Calu3 (cell line): ENCODE measurements at regions not wholly inside any gene's neighbourhood (a gene's known extent, or its start where the extent isn't known, plus 50 kb on each side); places are given as distances from the start of the nearest gene placed in this dataset.

Source experiments
- BruUV-seq: library from RNA; stranded (reverse); fragments of 400-500 nt; replicated peaks from 2 replicates; lab custom pipeline; 2021; lab: Mats Ljungman, UMichigan
- CTCF ChIA-PET: fragments of 300-600 bp; sonication (Branson Sonifier 250); formaldehyde crosslinking; loops from one replicate; lab custom pipeline; 2022; ENCODE audit warnings: antibody characterized with exemption; lab: Charles Lee
- DNase-seq: peaks from one replicate; pipeline ENCODE4 v3.0.0; 2022
- H3K27ac Mint-ChIP-seq: one replicate; pipeline ENCODE4 v1.8.0; 2022; ENCODE audit warnings: mixed read lengths; ENCODE audit not compliant: unreplicated experiment
- H3K27me3 Mint-ChIP-seq: one replicate; pipeline ENCODE4 v1.8.0; 2022; ENCODE audit warnings: mixed read lengths; ENCODE audit not compliant: unreplicated experiment
- H3K36me3 Mint-ChIP-seq: one replicate; pipeline ENCODE4 v1.8.0; 2022; ENCODE audit warnings: mild to moderate bottlenecking, moderate library complexity, mixed read lengths; ENCODE audit not compliant: insufficient read depth, unreplicated experiment
- H3K4me1 Mint-ChIP-seq: one replicate; pipeline ENCODE4 v1.8.0; 2022; ENCODE audit warnings: mild to moderate bottlenecking, low read depth, mixed read lengths; ENCODE audit not compliant: unreplicated experiment
- H3K4me3 Mint-ChIP-seq: one replicate; pipeline ENCODE4 v1.8.0; 2022; ENCODE audit warnings: mild to moderate bottlenecking, low read depth, moderate library complexity, mixed read lengths; ENCODE audit not compliant: unreplicated experiment
- H3K9me3 Mint-ChIP-seq: one replicate; pipeline ENCODE4 v1.8.0; 2022; ENCODE audit warnings: low read depth, mixed read lengths; ENCODE audit not compliant: unreplicated experiment
- CTCF ChIP-seq: fragments of 200-600 bp; IDR thresholded peaks from one replicate; pipeline ENCODE4 v1.8.0; 2022; ENCODE audit warnings: antibody characterized with exemption; ENCODE audit not compliant: unreplicated experiment
- intact Hi-C: fragments of 100-400 bp; cut with micrococcal nuclease; formaldehyde crosslinking; loops from one replicate; pipeline ENCODE4 v1.10.0; 2022; ENCODE audit not compliant: unreplicated experiment

- Mint-ChIP-seq H3K4me3 (no peak overlapping the region), H3K9me3 (no peaks in the 10 kb centered on the region), H3K27ac (no peak overlapping the region), H3K27me3 (no peaks in the 10 kb centered on the region), H3K4me1 (no peaks in the 10 kb centered on the region), H3K36me3 (no peaks in the 10 kb centered on the region)
- intact Hi-C loops = loop anchor here (10.0 kb wide), 1 partner anchor 616 kb away; the partner anchor contains the start of gene TFAP2B
- no peak for TF ChIP-seq CTCF
- no TSS peak for BruUV-seq
- CTCF ChIA-PET = interaction anchor here (0.6 kb wide), 1 partner anchor 24 kb away, joined by 6 read pairs; no protein-coding TSS in a partner anchor
- DNase-seq = no peak
These were observed 611.9 kb downstream of the TFAP2B start for GRCh38 chr6:51430589-51430988.

DNA sequence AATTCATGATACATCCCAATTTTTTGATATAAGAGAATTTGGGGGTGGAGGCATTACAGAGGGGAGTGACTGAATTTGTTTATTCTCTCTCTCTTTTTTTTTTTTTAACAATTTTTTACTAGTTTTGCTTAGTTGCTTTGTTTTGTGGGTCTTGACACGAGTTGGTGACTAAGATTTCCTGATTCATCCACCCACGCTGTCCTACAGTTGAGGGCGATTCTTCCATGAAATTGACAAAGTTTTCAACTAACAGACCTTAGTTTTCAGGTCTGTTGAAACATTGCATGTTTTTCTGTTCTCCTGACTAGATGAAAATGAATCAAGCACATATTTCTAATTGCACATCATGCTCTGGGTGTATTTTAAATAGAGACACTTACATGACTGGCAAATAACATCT lies 613.8 kb downstream of the TFAP2B start:
- no peak overlapping the region for H3K27ac Mint-ChIP-seq
- CTCF ChIA-PET = no interaction called here
- no TSS peak for BruUV-seq

DNA sequence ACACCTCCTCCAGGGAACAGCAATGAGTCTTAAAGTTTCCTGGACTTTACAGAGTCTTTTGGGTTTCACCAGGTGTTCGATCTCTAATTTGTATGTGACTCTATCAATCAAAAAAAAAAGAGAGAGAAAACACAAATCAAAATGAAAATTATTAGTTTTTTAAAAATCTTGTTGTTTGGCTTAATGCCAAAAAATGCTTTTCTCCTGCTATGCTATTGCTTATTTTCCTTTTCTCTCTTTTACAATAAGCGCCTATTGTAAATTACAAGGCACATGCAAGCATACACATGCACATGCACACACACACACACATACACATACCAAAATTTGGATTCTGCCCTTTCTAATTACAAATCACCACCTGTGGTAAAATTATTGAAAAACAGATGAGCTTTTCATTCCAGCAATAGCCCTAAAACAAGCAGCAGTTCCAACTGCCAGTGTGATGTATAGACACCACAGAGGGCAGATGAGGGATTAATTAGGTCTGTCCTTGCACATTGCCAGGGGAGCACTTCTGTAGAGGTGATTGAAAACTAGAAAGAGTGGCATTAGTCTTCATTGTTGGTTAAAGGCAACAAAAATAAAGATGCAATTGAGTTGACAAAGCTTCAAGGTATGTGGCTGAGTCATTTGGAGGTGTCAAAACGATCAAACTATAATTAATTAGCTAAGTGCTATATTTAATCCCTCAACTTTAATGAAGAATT lies 631.7 kb downstream of the TFAP2B start:
- Mint-ChIP-seq H3K4me3 (no peak overlapping the region), H3K36me3 (no peaks in the 10 kb centered on the region), H3K9me3 (no peaks in the 10 kb centered on the region), H3K27me3 (no peaks in the 10 kb centered on the region), H3K4me1 (no peaks in the 10 kb centered on the region), H3K27ac (no peak overlapping the region)
- BruUV-seq = no TSS peak
- intact Hi-C loops = no loop called here
- CTCF ChIA-PET = no interaction called here
- no peak for DNase-seq
- TF ChIP-seq CTCF = no peak

More for the DNA sequence above, 613.8 kb downstream of the TFAP2B start:
- DNase-seq = no peak
- Mint-ChIP-seq H3K4me1 (no peaks in the 10 kb centered on the region), H3K27me3 (no peaks in the 10 kb centered on the region), H3K4me3 (no peak overlapping the region), H3K36me3 (no peaks in the 10 kb centered on the region), H3K9me3 (no peaks in the 10 kb centered on the region)
- intact Hi-C loops = loop anchor here (10.0 kb wide), 1 partner anchor 618 kb away; the partner anchor contains the start of gene TFAP2B
- TF ChIP-seq CTCF = no peak

DNA sequence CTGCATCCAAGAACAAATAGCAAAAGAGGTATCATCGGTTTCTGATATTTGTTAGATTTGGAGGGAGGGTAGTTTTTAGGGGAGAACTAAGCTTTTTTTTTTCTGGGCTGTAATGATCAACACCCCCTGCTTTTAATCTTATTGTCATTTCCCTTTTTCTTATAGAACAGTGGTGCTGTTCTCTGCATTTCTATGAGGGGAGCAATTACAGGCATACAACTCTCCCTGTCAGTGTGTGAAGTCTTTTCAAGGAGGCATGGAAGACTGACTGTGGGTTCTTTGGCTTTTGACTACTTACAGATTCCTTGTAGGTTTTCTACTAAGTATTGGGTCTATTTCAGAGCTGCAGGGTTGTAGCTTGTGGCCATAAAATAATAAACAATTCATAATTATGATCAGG lies 632.3 kb downstream of the TFAP2B start:
- Mint-ChIP-seq H3K9me3 (no peaks in the 10 kb centered on the region), H3K27me3 (no peaks in the 10 kb centered on the region), H3K4me1 (no peaks in the 10 kb centered on the region), H3K4me3 (no peak overlapping the region), H3K27ac (no peak overlapping the region), H3K36me3 (no peaks in the 10 kb centered on the region)
- no peak for DNase-seq
- BruUV-seq = no TSS peak
- intact Hi-C loops = no loop called here
- TF ChIP-seq CTCF = no peak
- CTCF ChIA-PET = no interaction called here
